Heart left ventricle (tissue), 16 donors: ENCODE measurements at regions not wholly inside any gene's neighbourhood (a gene's known extent, or its start where the extent isn't known, plus 50 kb on each side); places are given as distances from the start of the nearest gene placed in this dataset.

Source experiments
- ATAC-seq, 4 donors: fragments of 200-7000 bp; cut with Tn5 transposase; one replicate each; pipeline ENCODE4 v1.9.1; 2020 to 2022; ENCODE audit warnings: moderate library complexity in 4 of 4, mild to moderate bottlenecking in 3 of 4, moderate number of reproducible peaks in 1 of 4
- DNase-seq, 5 donors: peaks; one replicate each; pipeline ENCODE4 v3.0.0-alpha.2; 2020
- H3K27ac ChIP-seq, 12 donors: fragments of 200-600 bp; sonication (generic) in 4 of 12; one replicate each; pipeline versions ENCODE4 v1.5.0 to v1.8.0; 2016 to 2022; ENCODE audit warnings: mild to moderate bottlenecking in 2 of 12
- H3K27me3 ChIP-seq, 9 donors: fragments of 200-600 bp; sonication (generic) in 2 of 9; one replicate each; pipeline versions ENCODE4 v1.5.1 to v1.8.0; 2016 to 2022; ENCODE audit warnings: mild to moderate bottlenecking in 3 of 9
- H3K36me3 ChIP-seq, 9 donors: fragments of 200-600 bp; sonication (generic) in 2 of 9; one replicate each; pipeline versions ENCODE4 v1.5.0 to v1.8.0; 2018 to 2022; ENCODE audit warnings: mild to moderate bottlenecking in 2 of 9
- H3K4me1 ChIP-seq, 12 donors: fragments of 200-600 bp; sonication (generic) in 4 of 12; one replicate each; pipeline versions ENCODE4 v1.5.0 to v1.8.0; 2016 to 2022; ENCODE audit warnings: mild to moderate bottlenecking in 3 of 12
- H3K4me3 ChIP-seq, 12 donors: fragments of 200-600 bp; sonication (generic) in 4 of 12; one replicate each; pipeline versions ENCODE4 v1.5.0 to v1.8.0; 2017 to 2022; ENCODE audit warnings: mild to moderate bottlenecking in 9 of 12, moderate library complexity in 4 of 12
- H3K9me3 ChIP-seq, 12 donors: fragments of 200-600 bp; sonication (generic) in 4 of 12; one replicate each; pipeline versions ENCODE4 v1.5.0 to v1.8.0; 2016 to 2022; ENCODE audit warnings: mild to moderate bottlenecking in 1 of 12
- CTCF ChIP-seq, 12 donors: fragments of 200-600 bp; sonication (generic) in 4 of 12; IDR thresholded peaks; one replicate each; pipeline versions ENCODE4 v1.5.0 to v1.8.0; 2018 to 2022; ENCODE audit warnings: antibody characterized with exemption in 12 of 12, mild to moderate bottlenecking in 5 of 12
- POLR2A ChIP-seq, 2 donors: fragments of 450-650 bp; IDR thresholded peaks; one replicate each; pipeline ENCODE4 v1.6.1; 2017; ENCODE audit warnings: antibody characterized with exemption in 2 of 2, mild to moderate bottlenecking in 2 of 2, moderate library complexity in 2 of 2
- WGBS, 4 donors: extraction: QIAGEN DNeasy Blood & Tissue Kit in 2 of 4; methylation state at CpG; one replicate each; pipeline versions ENCODE4 v1.1.5 to v1.1.7; 2013 to 2018; 5-methylcytosine and 5-hydroxymethylcytosine counted together
- intact Hi-C, 10 donors: fragments of 100-400 bp; cut with DNase I; formaldehyde crosslinking; loops; one replicate each; pipeline versions ENCODE4 v1.11.1 to v1.14.2; 2022
- donor health status: ischemic (EF 13 %, LVEDD 7.1; RV severe dilation, severe dysfunction).
- donor health status: healthy with polysubstance abuse.
- donor health status: DM: no; HTN: yes; CAD: no.
- donor health status: DM: no; HTN: no; CAD: no.
- donor health status: ischemic (EF 25% LVEDD 6.9; RV normal size, moderate dysfunction).
- donor health status: ischemic (EF 25% LVEDD 5.7; RV mildly dilated, moderate dysfunction).
- donor health status: healthy.
- donor health status: DM: yes; HTN: yes; CAD: no.
- donor health status: ischemic (EF 35%, LVEDD 5.7; RV mildly dilated, moderate dysfunction).
- donor health status: nonischemic (EF 11% LVEDD 7.7; RV severe dilation, severe dysfunction).
- donor health status: DM: yes; HTN: yes; CAD: no.
- donor health status: PGD.
- donor health status: ischemic (EF 29% LVEDD 5.4; RV normal size, mild dysfunction).
- donor health status: nonischemic (EF 23%, LVEDD 6.1; RV moderate dilation, normal function).

- Histone ChIP-seq H3K4me3 (no peak overlapping the region), H3K27me3 (no peaks in the 10 kb centered on the region), H3K27ac (no peak overlapping the region), H3K36me3 (no peaks in the 10 kb centered on the region), H3K4me1 (peaks cover 0 to 14% (median 0%) of the 10 kb centered on the region in 12 donors), H3K9me3 (peaks cover 0 to 16% (median 2%) of the 10 kb centered on the region in 12 donors)
- DNase-seq (no peak), ATAC-seq (no peak)
- intact Hi-C loops, result no loop called here
- no peak for TF ChIP-seq CTCF (IDR thresholded peaks at IDR 0.05)
- no peak for TF ChIP-seq POLR2A (IDR thresholded peaks at IDR 0.05)
- 94 to 100% (median 96%) methylated on average over 3 of the region's 3 CpGs for WGBS, 4 donors
Measured at GRCh38 chr9:13380903-13381302, 101.4 kb upstream of the MPDZ start.

GRCh38 chr9:13378154-13378553, 98.7 kb upstream of the MPDZ start:
- Histone ChIP-seq H3K9me3 (no peaks in the 10 kb centered on the region), H3K27me3 (no peaks in the 10 kb centered on the region), H3K4me1 (peaks cover 0 to 14% (median 0%) of the 10 kb centered on the region in 12 donors), H3K4me3 (no peak overlapping the region), H3K36me3 (no peaks in the 10 kb centered on the region), H3K27ac (peak overlapping the region in 1 of 12 donors; percentile 28)
- 67 to 79% (median 70%) methylated on average over 2 of the region's 2 CpGs for whole genome bisulfite sequencing, 4 donors
- DNase-seq (no peak), ATAC-seq (no peak)
- intact Hi-C loops, result no loop called here
- TF ChIP-seq CTCF (IDR thresholded peaks at IDR 0.05) (no peak), POLR2A (IDR thresholded peaks at IDR 0.05) (no peak)

- Histone ChIP-seq H3K27me3 (no peaks in the 10 kb centered on the region), H3K4me1 (peaks cover 0 to 14% (median 0%) of the 10 kb centered on the region in 12 donors), H3K9me3 (no peaks in the 10 kb centered on the region), H3K36me3 (no peaks in the 10 kb centered on the region), H3K27ac (peak overlapping the region in 1 of 12 donors; percentile 28), H3K4me3 (no peak overlapping the region)
- DNase-seq (no peak), ATAC-seq (no peak)
- WGBS, 4 donors, result 58 to 72% (median 69%) methylated on average over 3 of the region's 3 CpGs
- intact Hi-C loops, result no loop called here
- no peak for TF ChIP-seq CTCF (IDR thresholded peaks at IDR 0.05)
- TF ChIP-seq POLR2A (IDR thresholded peaks at IDR 0.05), result no peak
Measured at GRCh38 chr9:13377171-13377925, 97.9 kb upstream of the MPDZ start.

- no peak overlapping the region for H3K4me3 ChIP-seq
- H3K36me3 ChIP-seq, result no peaks in the 10 kb centered on the region
- intact Hi-C loops, result no loop called here
- no peak overlapping the region for H3K27ac ChIP-seq
- no peaks in the 10 kb centered on the region for H3K27me3 ChIP-seq
- H3K4me1 ChIP-seq, result peaks cover 0 to 7% (median 0%) of the 10 kb centered on the region in 12 donors
- H3K9me3 ChIP-seq, result no peaks in the 10 kb centered on the region
- no peak for ATAC-seq
- no peak for DNase-seq
- TF ChIP-seq POLR2A (IDR thresholded peaks at IDR 0.05) (no peak), CTCF (IDR thresholded peaks at IDR 0.05) (no peak)
- WGBS, 4 donors, result 38 to 54% (median 45%) methylated on average over 1 of the region's 1 CpG
Measured at GRCh38 chr9:13372510-13372909, 93.0 kb upstream of the MPDZ start.
